OCI-LY1 (cell line): ENCODE measurements at regions not wholly inside any gene's neighbourhood (a gene's known extent, or its start where the extent isn't known, plus 50 kb on each side); places are given as distances from the start of the nearest gene placed in this dataset.
"Not testable (repeated sequence)": the region's sequence is repeated elsewhere in the genome, so short reads cannot be mapped to it uniquely, and the experiment has no call there.

ENCODE experiments used
- CTCF ChIP-seq: fragments of 200-600 bp; sonication (generic), shearing (Covaris generic); IDR thresholded peaks from 2 replicates; pipeline ENCODE4 v1.5.1; 2017; ENCODE audit warnings: mild to moderate bottlenecking, antibody characterized with exemption, low read length, moderate library complexity, mixed read lengths
- EZH2 ChIP-seq: fragments of 200-600 bp; sonication (generic), shearing (Covaris generic); IDR thresholded peaks from 2 replicates; pipeline ENCODE4 v1.8.0; 2017; ENCODE audit warnings: borderline replicate concordance, mixed run types, mild to moderate bottlenecking, antibody characterized with exemption, low read length, moderate library complexity, mixed read lengths

DNA sequence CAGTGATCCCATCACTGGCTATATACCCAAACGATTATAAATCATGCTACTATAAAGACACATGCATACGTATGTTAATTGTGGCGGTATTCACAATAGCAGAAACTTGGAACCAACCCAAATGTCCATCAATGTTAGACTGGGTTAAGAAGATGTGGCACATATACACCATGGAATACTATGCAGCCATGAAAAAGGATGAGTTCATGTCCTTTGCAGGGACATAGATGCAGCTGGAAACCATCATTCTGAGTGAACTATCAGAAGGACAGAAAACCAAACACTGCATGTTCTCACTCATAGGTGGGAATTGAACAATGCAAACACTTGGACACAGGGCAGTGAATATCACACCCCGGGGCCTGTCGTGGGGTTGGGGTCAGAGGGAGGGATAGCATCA, 1335.4 kb downstream of the EPHA7 start:
- not testable (repeated sequence) for TF ChIP-seq CTCF, EZH2
